NCI-H1105 treated with DMSO at 0.1 percent for 48 hours (cell line): ENCODE measurements at regions not wholly inside any gene's neighbourhood (a gene's known extent, or its start where the extent isn't known, plus 50 kb on each side); places are given as distances from the start of the nearest gene placed in this dataset.

ENCODE experiments used
- DNase-seq: peaks from one replicate; lab custom pipeline; 2025; lab: John Stamatoyannopoulos, UW

DNA sequence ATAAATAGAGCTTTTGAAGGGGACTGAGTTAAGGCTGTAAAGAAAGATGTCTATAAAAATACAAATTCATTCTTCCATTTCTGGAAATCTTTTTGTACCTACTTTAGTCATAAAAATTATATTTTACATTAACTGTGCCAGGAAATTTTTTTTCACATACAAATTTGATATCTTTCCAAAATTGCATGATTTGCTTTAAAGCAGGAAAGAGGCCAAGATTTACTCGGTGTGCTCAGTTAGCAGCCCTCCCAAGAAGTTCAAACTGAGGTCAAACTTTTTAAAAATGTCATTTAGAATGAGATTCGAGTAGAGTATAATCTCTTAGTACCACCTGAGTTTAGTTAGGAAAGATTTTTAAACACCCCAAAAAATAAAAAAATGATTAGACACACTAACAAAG, 173.2 kb upstream of the GRIP1 start:
- no peak for DNase-seq

DNA sequence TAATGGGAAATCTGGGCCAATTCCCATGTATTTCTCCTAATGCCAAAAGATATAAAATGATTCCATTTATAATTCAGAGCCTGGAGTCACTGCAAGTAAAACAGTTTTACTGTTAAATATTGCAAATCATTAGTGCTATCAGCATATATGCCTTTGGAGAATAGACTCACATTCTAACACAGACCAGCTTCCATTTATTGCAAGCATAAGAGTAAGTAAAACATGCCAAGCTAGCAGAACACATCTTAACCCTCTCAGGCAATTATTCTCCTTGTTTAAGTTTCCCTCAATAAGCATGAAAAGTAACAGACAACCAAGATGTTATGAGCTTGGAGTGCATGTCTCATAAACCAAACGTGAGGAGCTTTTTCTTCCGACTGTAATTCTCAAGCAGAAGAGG, 173.9 kb upstream of the GRIP1 start:
- DNase-seq, result no peak

DNA sequence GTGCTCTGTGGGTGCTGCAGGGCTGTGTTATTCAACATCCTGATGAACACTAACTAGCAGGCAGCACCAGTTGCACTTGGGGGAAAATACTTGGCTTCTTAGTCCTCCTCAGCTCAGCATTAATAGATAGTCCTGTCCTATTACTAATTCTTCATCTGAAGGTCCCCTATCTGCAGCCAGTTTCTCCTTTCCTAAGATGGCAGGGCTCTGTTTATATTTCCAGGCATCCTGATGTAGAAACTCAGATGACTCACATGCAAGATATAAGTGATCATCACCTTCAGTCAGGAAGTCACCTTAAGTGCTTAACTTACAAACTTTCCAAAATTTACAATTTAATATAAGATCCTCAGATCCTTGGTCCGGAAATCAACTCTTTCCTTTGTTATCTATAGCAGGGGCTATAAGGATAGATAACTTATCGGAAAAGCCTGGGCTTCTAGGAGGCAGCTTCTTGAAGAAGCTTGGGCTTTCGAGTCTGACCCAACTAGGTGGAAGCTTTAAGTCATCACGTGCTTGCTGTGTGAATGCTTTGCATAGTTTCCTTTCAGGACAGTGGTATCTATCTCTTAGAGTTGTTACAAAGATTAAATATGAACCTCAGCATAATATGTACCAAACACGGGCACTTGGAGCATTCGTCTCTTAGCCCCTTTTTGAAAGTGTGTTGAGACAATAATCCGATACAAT, 181.0 kb upstream of the GRIP1 start:
- no peak for DNase-seq

DNA sequence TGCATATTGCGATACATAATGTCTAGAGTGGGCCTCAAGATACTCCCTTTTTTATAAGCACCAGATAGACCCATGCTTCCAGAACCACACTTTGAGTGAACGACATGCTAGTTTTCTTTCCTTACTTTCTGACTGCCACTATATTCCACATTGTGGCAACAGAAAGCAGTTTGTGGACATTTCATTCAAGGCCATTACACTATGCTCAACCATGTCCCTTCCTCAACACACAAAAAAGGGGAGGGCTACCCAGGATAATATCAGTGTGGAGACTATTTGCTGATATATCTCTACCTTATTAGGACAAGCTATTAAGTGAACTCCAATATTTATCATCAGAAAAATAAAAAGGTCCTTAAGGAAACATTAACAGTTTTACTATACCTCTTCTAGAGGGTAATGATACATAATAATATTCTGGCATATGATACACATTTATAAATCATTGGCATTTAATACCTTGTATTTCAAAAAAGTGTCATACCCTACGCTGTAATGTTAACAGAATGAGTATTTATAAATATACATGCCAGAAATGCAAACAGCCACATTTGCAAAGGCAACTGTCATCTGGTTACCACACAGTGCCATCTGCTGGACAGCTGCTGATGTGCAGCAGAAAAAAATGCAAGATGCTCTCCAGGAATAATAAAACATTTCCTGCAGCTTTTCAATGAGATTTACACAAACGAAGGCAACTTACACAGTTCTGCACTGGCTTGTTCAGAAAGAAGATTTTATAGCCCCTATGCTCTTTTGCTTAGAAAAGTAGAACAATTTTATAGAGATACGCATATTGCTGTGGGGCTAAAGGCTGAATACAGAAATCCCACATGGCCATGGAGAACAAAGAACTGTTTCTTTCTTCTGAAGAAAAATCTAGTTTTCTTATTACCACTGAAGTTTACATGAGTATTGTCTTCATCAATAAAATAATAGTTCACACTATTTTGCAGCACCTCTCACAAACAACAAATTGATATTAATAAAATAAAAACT, 182.2 kb upstream of the GRIP1 start:
- DNase-seq, result peak; percentile 60

DNA sequence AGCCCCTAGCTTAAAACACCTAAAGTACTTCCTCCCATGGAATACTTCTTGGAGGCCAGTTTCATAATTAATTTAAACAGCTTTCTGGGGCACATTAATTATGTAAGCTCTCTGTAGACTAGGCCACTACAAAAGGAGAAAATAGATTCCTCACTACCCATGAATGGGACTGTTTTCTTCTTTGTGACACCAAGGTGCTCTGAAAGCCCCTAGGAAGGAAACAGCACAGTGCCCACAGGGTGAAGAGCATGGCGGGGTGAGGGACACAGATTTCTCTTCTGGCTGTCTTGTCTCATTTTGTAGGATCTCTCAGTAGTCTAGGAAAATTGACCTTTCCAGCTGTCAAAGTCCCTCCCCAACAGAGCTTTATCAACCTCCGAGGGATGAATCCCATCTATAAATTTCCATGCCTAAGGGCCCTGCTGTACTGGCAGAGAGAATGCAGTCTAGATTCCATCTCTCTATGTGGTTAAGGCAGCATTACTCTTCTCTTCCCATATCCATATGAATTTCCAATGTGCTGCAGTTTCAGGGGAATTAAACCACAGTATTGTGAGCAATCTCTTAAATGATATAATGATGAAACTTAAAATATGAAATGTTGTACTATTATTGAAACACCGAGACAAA, 183.6 kb upstream of the GRIP1 start:
- DNase-seq, result no peak

DNA sequence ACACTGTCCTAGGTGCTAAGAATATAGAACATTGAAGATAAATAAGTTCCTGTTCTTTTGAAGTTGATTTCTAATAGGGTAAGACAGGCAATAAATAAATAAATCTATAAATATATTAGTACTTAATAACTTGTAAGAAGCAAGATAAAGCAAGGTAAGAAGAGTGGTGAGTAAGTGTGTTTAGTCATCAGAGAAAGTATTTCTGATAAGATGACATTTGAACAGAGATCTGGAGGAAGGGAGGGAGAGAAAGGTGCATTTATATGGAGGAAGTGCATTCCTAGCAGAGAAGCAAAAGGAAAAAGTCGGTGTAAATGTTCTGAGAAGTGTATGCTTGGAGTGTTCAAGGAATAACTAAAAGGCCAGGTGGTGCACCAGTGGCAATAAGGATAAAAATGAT, 184.4 kb upstream of the GRIP1 start:
- no peak for DNase-seq

DNA sequence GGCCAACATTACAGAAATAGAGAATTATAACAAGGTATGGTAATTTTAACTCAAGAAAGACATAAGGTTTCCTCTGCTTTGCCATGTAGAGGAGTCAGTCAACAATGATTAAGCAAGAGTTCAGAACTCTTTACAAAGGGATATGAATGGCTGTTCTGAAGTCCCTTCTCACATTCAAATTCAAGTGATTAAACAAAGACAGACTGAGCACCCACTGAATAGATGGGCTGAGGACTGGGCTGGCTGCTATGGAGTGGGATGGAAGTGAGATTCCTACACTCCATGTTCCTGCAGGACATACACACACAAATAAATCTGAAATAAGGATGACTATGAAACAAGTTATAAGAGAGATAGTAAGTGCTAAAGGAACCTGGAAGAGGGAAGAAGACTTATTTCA, 199.0 kb upstream of the GRIP1 start:
- DNase-seq, result no peak

DNA sequence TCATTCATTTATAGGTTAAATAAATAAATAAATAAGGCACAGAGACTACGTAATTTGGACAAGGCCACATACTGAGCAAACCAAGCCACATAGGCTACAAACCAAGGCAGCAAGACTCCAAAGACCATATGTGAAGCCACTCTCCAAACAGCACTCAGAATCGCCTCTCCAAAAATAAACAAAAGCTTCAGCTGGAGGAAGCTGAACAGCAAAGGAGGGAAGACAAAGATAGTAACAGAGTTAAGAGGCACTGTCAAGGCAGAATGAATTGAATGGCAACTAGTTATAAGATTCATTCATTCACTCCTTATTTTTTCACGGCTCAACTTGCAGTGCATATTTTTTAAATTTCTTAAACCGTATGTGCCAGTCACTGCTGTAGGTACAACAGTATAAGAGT, 200.5 kb upstream of the GRIP1 start:
- DNase-seq, result no peak

DNA sequence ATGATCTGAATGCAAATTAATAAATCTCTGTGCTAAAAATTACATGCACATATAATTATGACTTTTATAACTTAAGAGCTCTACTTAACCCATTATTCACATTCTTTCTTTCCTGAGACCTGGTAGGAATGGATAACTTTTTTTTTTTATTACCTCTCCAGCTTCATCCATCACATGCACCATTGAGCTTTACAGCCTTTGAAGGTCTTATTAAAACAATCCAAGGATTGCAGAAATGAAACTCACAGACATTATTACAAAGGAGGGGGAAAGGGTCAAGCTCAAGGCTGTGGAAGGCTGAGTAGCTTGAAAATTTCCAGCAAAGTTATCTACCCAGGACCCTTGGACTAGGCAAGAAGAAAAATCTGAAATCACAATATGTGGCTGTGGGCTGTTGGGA, 202.5 kb upstream of the GRIP1 start:
- DNase-seq, result no peak

DNA sequence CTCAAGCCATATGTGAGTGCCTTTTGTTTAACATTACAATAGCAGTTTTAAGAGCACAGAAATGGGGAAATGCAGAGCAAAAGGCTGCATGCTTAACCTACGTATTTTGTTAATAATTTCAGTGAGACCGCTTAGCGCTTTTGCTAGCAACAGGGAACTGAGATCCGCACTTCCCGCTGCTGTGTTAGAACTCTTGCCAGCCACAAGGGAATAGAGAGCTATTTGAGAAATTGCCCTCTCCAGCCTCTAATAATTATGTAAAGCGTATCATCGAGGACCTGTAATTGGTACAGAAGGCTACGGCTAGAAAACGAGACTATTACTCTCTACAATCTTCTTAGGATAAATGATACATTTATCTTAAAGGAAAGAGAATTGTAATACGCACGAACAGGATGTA, 205.2 kb upstream of the GRIP1 start:
- no peak for DNase-seq

DNA sequence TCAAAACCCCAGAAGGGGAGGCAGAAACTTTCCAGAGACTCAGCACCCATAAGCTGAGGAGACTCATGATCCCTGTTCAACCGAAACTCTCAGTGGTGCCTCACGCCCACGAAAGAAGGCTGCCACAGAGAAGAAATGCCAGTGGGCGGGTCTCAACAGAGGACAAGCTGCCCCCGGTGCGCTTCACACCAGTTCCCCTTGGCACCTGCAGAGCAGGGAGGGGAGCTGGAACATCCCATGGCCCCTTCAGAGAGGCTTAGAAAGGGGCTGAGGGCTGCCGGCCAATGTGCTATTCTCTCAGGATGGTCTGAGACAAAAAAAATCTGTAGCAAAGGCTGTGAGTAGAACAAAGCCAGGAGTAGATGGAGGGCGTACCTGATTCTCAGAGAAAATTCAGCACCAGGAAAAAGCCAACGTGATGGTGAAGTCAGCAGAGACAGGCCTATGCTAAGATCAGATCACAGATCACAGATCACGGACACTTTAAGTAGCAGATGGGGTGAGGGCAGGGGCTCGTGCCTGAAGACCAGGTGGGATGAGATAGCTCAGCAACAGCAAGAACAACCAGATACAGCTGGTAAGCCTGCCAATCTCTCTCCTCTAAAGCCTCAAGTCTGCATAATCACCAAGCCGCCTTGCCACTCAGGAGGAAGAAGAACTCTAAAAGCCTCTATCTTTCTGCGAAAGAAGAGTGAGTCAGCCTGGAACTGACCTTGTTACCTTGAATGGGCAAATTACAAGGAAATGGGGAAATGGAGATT, 206.4 kb upstream of the GRIP1 start:
- DNase-seq, result no peak

DNA sequence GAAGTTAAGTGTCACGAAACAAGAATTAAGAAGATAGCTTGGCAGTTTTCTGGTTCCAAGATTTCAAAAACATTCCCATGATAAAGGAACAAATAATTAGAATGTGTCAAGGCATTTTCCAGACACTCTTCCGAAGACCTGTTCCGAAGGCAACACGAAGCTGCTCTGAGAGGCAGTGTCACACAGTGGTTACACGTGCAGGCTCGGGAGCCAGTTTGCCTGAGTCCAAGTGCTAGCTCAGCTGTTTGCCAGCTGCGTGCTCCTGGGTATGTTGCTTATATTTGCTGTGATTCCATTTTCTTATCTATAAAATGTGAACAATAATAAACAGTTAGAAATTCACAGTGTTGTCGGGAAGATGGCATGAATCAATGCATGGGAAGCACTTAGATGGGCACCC, 217.9 kb upstream of the GRIP1 start:
- no peak for DNase-seq

DNA sequence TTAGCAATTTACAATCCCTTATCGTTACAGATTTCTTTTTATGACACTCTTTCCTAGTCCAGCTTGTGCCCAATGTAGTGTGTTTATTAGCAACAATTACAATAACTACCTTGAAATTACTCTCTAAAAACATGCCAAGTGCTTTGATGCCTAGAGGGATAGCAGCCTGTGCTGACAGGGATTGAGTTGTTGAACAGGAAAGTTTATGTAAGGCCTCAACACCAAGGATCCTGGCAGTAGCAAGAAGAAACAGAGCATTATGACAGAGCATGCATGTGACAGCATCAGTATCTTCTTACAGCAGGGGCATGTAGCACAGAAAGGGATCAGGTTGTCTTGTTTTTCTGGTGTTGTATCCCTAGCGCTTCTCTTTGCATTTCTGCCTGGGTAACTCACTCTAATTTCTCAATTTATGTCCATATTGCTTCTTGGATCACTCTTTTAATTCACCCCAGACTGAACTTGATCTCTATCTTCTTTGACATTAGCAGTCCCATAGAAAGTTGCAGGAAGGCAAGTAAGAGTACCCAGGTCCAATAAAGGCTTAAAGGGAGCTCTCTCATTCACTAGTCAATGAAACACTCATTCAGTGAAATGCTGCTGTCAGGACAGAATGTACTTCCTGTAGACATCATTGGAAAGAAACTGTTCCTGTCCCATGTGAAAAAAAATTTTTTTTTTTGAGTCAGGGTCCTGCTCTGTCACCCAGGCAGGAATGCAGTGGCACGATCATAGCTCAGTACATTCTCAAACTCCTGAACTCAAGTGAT, 220.0 kb upstream of the GRIP1 start:
- peak; percentile 93 for DNase-seq

DNA sequence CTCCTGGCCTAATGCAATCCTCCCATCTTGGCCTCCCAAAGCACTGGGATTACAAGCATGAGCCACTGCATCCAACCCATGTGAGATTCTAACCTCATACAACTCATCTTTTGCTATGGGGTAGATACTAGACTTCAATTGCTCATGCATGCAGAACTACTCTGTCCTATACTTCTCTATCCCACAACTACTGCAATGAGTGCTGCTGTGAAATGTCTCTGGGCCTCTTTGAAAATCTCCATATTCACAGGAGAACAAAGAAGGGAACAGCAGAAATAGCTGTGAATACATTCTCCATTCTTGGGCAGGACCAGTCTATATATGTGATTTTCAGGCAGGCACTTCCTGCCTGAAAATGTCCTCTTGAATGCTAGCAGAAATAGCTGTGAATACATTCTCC, 220.7 kb upstream of the GRIP1 start:
- no peak for DNase-seq

DNA sequence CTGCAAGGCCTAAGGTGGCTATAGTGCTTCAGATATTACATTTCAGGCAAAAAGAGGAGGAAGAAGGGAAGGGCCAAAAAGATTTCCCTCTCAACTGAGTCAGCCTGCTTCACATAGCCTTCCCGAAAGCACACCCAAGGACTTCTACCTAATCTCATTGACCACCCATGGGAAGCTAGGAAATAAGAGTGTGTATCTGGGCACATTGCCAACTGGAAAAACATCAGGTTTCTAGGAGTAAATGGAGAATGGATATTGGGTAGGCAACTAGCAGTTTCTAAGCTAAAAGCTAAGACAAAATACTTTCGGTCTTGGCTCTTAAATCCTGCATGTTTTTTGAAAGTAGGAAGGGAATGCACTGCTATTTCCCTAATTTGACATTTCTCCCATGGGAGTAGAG, 221.7 kb upstream of the GRIP1 start:
- peak; percentile 67 for DNase-seq

DNA sequence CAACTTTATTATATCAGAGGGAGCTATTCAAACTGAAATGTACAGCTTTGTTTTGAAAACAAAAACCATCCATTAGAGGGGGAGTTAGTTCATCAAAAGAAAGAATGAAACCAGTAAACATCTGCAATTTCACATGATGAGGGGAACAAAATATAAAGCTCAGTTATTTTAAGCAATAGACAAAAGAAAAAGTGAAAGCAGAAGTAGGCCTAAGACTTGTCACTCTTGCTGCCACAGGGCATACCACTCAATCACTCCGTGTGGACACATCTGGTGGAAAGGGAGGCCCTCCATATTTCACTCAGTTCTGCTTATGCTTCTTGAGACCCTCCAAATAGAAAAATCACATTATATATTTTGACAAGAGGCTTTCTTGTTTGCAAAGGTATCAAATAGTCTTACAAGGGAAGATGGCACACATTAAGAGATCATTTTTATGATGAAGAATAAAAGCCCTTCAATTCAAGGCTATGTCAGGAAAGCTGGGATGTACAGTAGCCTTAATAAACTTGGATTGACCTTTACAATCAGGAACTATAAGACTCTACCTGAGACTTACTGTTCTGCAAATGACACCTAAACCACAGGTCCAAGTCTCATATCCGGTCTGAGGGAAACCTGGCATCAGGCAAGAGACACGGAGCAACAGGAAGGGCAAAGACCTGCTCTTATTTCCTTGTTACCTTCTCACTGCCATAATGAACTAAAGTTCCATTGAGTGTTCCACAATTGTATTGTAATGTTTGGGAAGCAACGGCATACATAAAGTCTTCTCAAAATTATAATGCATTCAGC, 222.5 kb upstream of the GRIP1 start:
- no peak for DNase-seq

DNA sequence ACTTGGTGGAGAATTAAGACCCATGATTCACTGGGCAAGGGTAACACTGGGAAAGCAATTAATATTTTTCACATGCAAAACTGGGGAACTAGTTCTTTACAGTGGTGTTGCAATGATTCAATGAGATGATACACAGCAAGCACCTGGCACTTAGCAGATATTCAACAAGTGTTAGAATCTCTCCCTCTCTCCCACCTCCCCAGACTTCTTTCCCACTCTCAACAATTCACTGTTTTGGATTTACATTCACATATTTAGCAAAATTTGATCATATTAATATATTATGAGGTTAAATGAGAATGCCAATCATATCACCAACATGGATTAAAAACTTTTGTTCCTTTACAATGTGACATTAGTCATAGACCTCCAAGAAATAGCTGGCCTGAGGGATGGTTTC, 223.1 kb upstream of the GRIP1 start:
- no peak for DNase-seq

DNA sequence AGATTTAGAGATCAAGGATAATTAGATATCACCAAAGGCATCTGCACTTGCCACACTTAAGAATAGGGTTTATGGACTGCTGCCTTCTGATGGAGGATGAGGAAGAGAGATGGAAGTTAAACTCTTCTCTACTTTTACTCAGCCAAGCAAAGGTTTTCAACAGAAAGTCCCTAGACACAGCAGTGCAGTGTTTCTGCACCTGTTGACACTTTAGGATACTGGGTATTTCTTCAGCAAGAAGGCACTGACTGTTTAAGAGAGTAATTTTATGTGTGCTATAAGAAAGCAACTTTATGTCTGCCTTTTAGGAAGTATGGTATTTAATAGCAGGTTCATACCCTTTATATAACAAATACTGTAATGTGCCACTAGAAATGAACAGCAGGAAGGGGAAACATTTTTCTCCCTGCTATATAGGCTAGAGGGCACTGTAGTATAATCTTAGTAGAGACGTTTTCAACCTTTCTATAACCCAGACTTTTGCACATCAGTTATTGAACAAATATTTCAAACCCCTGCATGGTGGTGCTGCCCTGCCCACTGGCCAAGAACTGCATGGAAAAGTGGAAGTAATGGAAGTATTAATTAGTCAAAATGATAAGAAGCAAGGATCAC, 225.0 kb upstream of the GRIP1 start:
- DNase-seq, result peak; percentile 19

DNA sequence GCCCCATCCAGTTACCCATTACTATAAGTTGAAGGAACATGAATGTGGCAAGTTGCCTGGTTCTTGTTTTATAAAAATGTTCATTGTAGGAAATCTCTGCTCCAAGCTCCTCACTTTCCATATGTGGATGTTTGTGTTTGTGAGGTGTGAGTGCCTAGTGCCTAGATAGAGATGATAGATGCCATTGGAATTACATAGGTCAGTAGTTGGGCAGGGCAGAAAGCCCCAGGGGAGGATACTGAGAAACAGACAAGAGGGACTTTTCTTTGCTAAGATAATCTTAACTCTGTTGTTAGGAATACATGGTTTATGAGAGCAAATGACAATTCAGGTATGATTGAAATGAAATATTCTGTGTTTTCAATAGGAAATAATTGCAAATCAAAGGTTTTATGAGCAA, 226.3 kb upstream of the GRIP1 start:
- DNase-seq, result no peak

DNA sequence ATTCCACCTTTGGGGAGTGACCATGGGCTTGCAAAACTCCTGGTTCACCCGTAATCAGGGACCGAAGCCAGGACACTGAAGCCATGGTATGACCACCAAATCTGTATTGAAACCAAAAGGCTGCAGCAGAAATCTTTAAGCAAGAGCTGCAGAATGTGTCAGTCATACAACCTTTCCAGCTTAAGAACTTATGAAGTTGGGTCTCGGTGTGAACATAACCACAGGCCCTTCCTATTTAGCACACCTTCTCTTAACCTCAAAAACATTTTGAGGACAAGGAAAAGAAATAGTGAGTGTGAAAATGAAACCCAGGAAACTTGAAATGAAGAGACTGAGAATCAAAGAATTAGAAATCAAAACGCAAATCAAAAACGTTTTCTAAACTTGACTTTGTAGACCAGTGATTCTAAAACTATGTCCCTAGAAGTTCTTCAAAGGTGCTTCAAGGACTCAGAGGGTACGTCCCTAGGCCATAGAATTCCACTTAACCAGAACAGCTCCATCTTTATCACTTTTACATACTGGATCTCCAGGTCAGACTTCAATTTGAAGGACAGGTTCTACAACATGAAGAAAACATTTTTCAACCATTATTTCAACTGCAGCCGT, 231.6 kb upstream of the GRIP1 start:
- DNase-seq, result no peak
